GM23248 (cell line): ENCODE measurements at regions not wholly inside any gene's neighbourhood (a gene's known extent, or its start where the extent isn't known, plus 50 kb on each side); places are given as distances from the start of the nearest gene placed in this dataset.

ENCODE experiments used
- DNase-seq: peaks from one replicate; pipeline ENCODE4 v3.0.0-alpha.2; 2015
- H2AFZ ChIP-seq: fragments of 200-600 bp; sonication (generic); 2 replicates; pipeline ENCODE4 v1.6.1; 2016; ENCODE audit warnings: antibody characterized with exemption
- H3F3A ChIP-seq: fragments of 200-600 bp; sonication (generic); 2 replicates; pipeline ENCODE4 v1.6.1; 2016; ENCODE audit warnings: mild to moderate bottlenecking, antibody characterized with exemption, mixed run types; ENCODE audit not compliant: insufficient read depth
- H3K27ac ChIP-seq: fragments of 200-600 bp; sonication (generic); 2 replicates; pipeline ENCODE4 v1.5.1; 2016; ENCODE audit warnings: mild to moderate bottlenecking
- H3K27me3 ChIP-seq: fragments of 200-600 bp; sonication (generic); replicated peaks from 2 replicates; pipeline ENCODE4 v1.6.1; 2016; ENCODE audit warnings: mild to moderate bottlenecking; ENCODE audit not compliant: insufficient read depth
- H3K36me3 ChIP-seq: fragments of 200-600 bp; sonication (generic); 2 replicates; pipeline ENCODE4 v1.6.1; 2016; ENCODE audit warnings: low read depth, mild to moderate bottlenecking
- H3K4me1 ChIP-seq: fragments of 200-600 bp; sonication (generic); 2 replicates; pipeline ENCODE4 v1.6.1; 2016; ENCODE audit warnings: mild to moderate bottlenecking; ENCODE audit not compliant: insufficient read depth
- H3K4me2 ChIP-seq: fragments of 200-600 bp; sonication (generic); one replicate; pipeline ENCODE4 v1.6.1; 2016; ENCODE audit warnings: mild to moderate bottlenecking; ENCODE audit not compliant: unreplicated experiment
- H3K4me3 ChIP-seq: fragments of 200-600 bp; sonication (generic); 2 replicates; pipeline ENCODE4 v1.5.1; 2016; ENCODE audit warnings: mild to moderate bottlenecking
- H3K79me2 ChIP-seq: fragments of 200-600 bp; sonication (generic); 2 replicates; pipeline ENCODE4 v1.6.1; 2016; ENCODE audit warnings: mild to moderate bottlenecking; ENCODE audit not compliant: insufficient read depth
- H3K9ac ChIP-seq: fragments of 200-600 bp; sonication (generic); 2 replicates; pipeline ENCODE4 v1.6.1; 2016; ENCODE audit warnings: mild to moderate bottlenecking
- H3K9me2 ChIP-seq: fragments of 200-600 bp; sonication (generic); 2 replicates; pipeline ENCODE4 v1.6.1; 2016; ENCODE audit warnings: mixed run types, mild to moderate bottlenecking, moderate library complexity; ENCODE audit not compliant: insufficient read depth
- H3K9me3 ChIP-seq: fragments of 200-600 bp; sonication (generic); one replicate; pipeline ENCODE4 v1.6.1; 2017; ENCODE audit warnings: low read depth
- H4K20me1 ChIP-seq: fragments of 200-600 bp; sonication (generic); 2 replicates; pipeline ENCODE4 v1.6.0; 2016; ENCODE audit not compliant: insufficient read depth
- EZH2 ChIP-seq: fragments of 200-600 bp; sonication (generic); IDR thresholded peaks from 2 replicates; pipeline ENCODE4 v1.6.1; 2018; ENCODE audit warnings: antibody characterized with exemption, mild to moderate bottlenecking; ENCODE audit not compliant: insufficient read depth, poor library complexity, severe bottlenecking
- EZH2phosphoT487 ChIP-seq: fragments of 200-600 bp; sonication (generic); IDR thresholded peaks from 2 replicates; pipeline ENCODE4 v1.6.1; 2018; ENCODE audit warnings: antibody characterized with exemption, moderate library complexity, mild to moderate bottlenecking, low read depth; ENCODE audit not compliant: insufficient read depth
- WGBS, 2 experiments: methylation state at CpG; one replicate each; pipeline ENCODE4 v1.1.6; 2015 to 2017; ENCODE audit warnings: low lambda C conversion rate in 2 of 2, low coverage in 1 of 2; ENCODE audit errors: missing lambda C conversion rate in 2 of 2; 5-methylcytosine and 5-hydroxymethylcytosine counted together
- in situ Hi-C: fragments of 300-500 bp; cut with MboI; formaldehyde crosslinking; loops from 2 replicates; pipeline ENCODE4 v1.15.0; 2020

- Histone ChIP-seq H2AFZ (no peak overlapping the region), H3K27me3 (no peaks in the 10 kb centered on the region), H3K79me2 (no peaks in the 10 kb centered on the region), H3F3A (no peaks in the 10 kb centered on the region), H3K4me1 (no peaks in the 10 kb centered on the region), H3K4me2 (no peak overlapping the region), H4K20me1 (no peaks in the 10 kb centered on the region), H3K9me3 (no peaks in the 10 kb centered on the region), H3K27ac (no peak overlapping the region), H3K9ac (no peak overlapping the region), H3K9me2 (no peaks in the 10 kb centered on the region), H3K4me3 (no peak overlapping the region), H3K36me3 (no peaks in the 10 kb centered on the region)
- WGBS, 2 experiments: 16 to 18% methylated on average over 3 of the region's 3 CpGs
- no peak for DNase-seq
- no peak for TF ChIP-seq EZH2
- no peak for TF ChIP-seq EZH2phosphoT487
- in situ Hi-C loops: no loop called here
Observed at GRCh38 chr17:34504814-34505484, 74.4 kb upstream of the TMEM132E start.

GRCh38 chr17:34503528-34504195, 75.7 kb upstream of the TMEM132E start:
- no peaks in the 10 kb centered on the region for H3K79me2 ChIP-seq
- 31 to 37% methylated on average over 10 of the region's 10 CpGs for WGBS, 2 experiments
- in situ Hi-C loops: no loop called here

GRCh38 chr17:34502426-34502825, 77.0 kb upstream of the TMEM132E start:
- H3K4me2 ChIP-seq: no peak overlapping the region
- no peak for DNase-seq
- H3K27ac ChIP-seq: no peak overlapping the region
- no peaks in the 10 kb centered on the region for H3K9me2 ChIP-seq
- in situ Hi-C loops: no loop called here
- H2AFZ ChIP-seq: no peak overlapping the region
- 19 to 30% methylated on average over 4 of the region's 4 CpGs for WGBS, 2 experiments
- H3K4me3 ChIP-seq: no peak overlapping the region
- TF ChIP-seq EZH2phosphoT487 (no peak), EZH2 (no peak)
- H3K4me1 ChIP-seq: no peaks in the 10 kb centered on the region
- H3K79me2 ChIP-seq: no peaks in the 10 kb centered on the region
- H3K9ac ChIP-seq: no peak overlapping the region
- H3K36me3 ChIP-seq: no peaks in the 10 kb centered on the region
- H4K20me1 ChIP-seq: no peaks in the 10 kb centered on the region
- no peaks in the 10 kb centered on the region for H3K9me3 ChIP-seq
- H3F3A ChIP-seq: no peaks in the 10 kb centered on the region
- no peaks in the 10 kb centered on the region for H3K27me3 ChIP-seq

More at GRCh38 chr17:34503528-34504195, 75.7 kb upstream of the TMEM132E start:
- H3F3A ChIP-seq: no peaks in the 10 kb centered on the region
- no peak overlapping the region for H2AFZ ChIP-seq
- H3K9me3 ChIP-seq: no peaks in the 10 kb centered on the region
- H3K27me3 ChIP-seq: no peaks in the 10 kb centered on the region
- H3K27ac ChIP-seq: no peak overlapping the region
- TF ChIP-seq EZH2phosphoT487 (no peak), EZH2 (no peak)
- no peaks in the 10 kb centered on the region for H3K36me3 ChIP-seq
- H3K4me3 ChIP-seq: no peak overlapping the region
- H3K9me2 ChIP-seq: no peaks in the 10 kb centered on the region
- H3K4me1 ChIP-seq: no peaks in the 10 kb centered on the region
- DNase-seq: no peak
- H3K4me2 ChIP-seq: no peak overlapping the region
- no peaks in the 10 kb centered on the region for H4K20me1 ChIP-seq
- no peak overlapping the region for H3K9ac ChIP-seq

- H3K9me2 ChIP-seq: no peaks in the 10 kb centered on the region
- no peak overlapping the region for H3K4me2 ChIP-seq
- H2AFZ ChIP-seq: no peak overlapping the region
- no peaks in the 10 kb centered on the region for H3K79me2 ChIP-seq
- no peak overlapping the region for H3K9ac ChIP-seq
- H3K36me3 ChIP-seq: no peaks in the 10 kb centered on the region
- peak; percentile 40 for DNase-seq
- H4K20me1 ChIP-seq: no peaks in the 10 kb centered on the region
- H3K27ac ChIP-seq: no peak overlapping the region
- 0% methylated on average over 1 of the region's 1 CpG for WGBS, 2 experiments
- H3F3A ChIP-seq: no peaks in the 10 kb centered on the region
- no peaks in the 10 kb centered on the region for H3K4me1 ChIP-seq
- no peak overlapping the region for H3K4me3 ChIP-seq
- H3K27me3 ChIP-seq: no peaks in the 10 kb centered on the region
- H3K9me3 ChIP-seq: no peaks in the 10 kb centered on the region
- in situ Hi-C loops: no loop called here
- TF ChIP-seq EZH2phosphoT487 (no peak), EZH2 (no peak)
Observed at GRCh38 chr17:34499576-34499975, 79.8 kb upstream of the TMEM132E start.
